Endothelial cell of umbilical vein (primary cell): ENCODE measurements at regions not wholly inside any gene's neighbourhood (a gene's known extent, or its start where the extent isn't known, plus 50 kb on each side); places are given as distances from the start of the nearest gene placed in this dataset.

Experiments
- BruUV-seq: library from RNA; stranded (reverse); fragments of 400-500 nt; replicated peaks from 2 replicates; lab custom pipeline; 2021; lab: Mats Ljungman, UMichigan
- CTCF ChIA-PET: fragments of 300-600, 350-600 bp; sonication (Branson Sonifier 250); formaldehyde crosslinking; loops from one replicate; lab custom pipeline; 2021; ENCODE audit warnings: antibody characterized with exemption, inconsistent platforms; lab: Charles Lee
- POLR2A ChIA-PET: fragments of 300-600, 350-600 bp; sonication (Branson Sonifier 250); formaldehyde crosslinking; loops from one replicate; lab custom pipeline; 2021; ENCODE audit warnings: antibody characterized with exemption, inconsistent platforms; lab: Charles Lee
- DNase-seq: peaks from one replicate; pipeline ENCODE4 v3.0.0-alpha.2; 2011; ENCODE audit warnings: low read depth, low spot score
- FAIRE-seq: peaks from 2 replicates; lab custom pipeline; 2011; peaks lifted over from hg19 to GRCh38; lab: Jason Lieb, UNC
- H2AFZ ChIP-seq: 2 replicates; pipeline ENCODE4 v1.6.0; 2012; ENCODE audit warnings: low read depth, low read length, control low read depth, inconsistent platforms
- H3K27ac ChIP-seq: 2 replicates; pipeline ENCODE4 v1.5.1; 2011; ENCODE audit warnings: low read depth, mild to moderate bottlenecking, control low read depth, low read length, moderate library complexity; ENCODE audit not compliant: insufficient read depth
- H3K27me3 ChIP-seq, 2 experiments: 2 replicates each; pipeline versions ENCODE4 v1.6.0 to v1.6.1; 2011; ENCODE audit warnings: low read length in 2 of 2, mixed read lengths in 1 of 2; ENCODE audit not compliant: control insufficient read depth in 2 of 2, insufficient read depth in 2 of 2
- H3K36me3 ChIP-seq, 2 experiments: 2 replicates in 1 of 2; 3 replicates in 1 of 2; pipeline ENCODE4 v1.5.1; 2011; ENCODE audit warnings: low read length in 2 of 2, mild to moderate bottlenecking in 1 of 2, moderate library complexity in 1 of 2; ENCODE audit not compliant: control insufficient read depth in 2 of 2, insufficient read depth in 2 of 2; ENCODE audit errors: extremely low read depth in 1 of 2
- H3K4me1 ChIP-seq: 3 replicates; pipeline ENCODE4 v1.5.1; 2011; ENCODE audit warnings: mild to moderate bottlenecking, low read length; ENCODE audit not compliant: control insufficient read depth, insufficient read depth; ENCODE audit errors: extremely low read depth
- H3K4me2 ChIP-seq: 2 replicates; pipeline ENCODE4 v1.6.1; 2011; ENCODE audit warnings: low read length, control low read depth, mixed read lengths; ENCODE audit not compliant: insufficient read depth
- H3K4me3 ChIP-seq, 3 experiments: fragments of 200-600 bp in 1 of 3; sonication (generic), shearing (Covaris generic) in 1 of 3; replicated peaks in 1 of 3; 2 replicates each; pipeline ENCODE4 v1.5.1; 2011 to 2016; ENCODE audit warnings: control low read depth in 3 of 3, low read length in 3 of 3, mild to moderate bottlenecking in 2 of 3, inconsistent platforms in 1 of 3, low read depth in 1 of 3, moderate library complexity in 1 of 3; ENCODE audit not compliant: insufficient read depth in 1 of 3
- H3K79me2 ChIP-seq: 2 replicates; pipeline ENCODE4 v1.6.0; 2012; ENCODE audit warnings: low read length, inconsistent platforms; ENCODE audit not compliant: control insufficient read depth, insufficient read depth
- H3K9ac ChIP-seq: replicated peaks from 2 replicates; pipeline ENCODE3; 2011; ENCODE audit warnings: low read length, control low read depth; ENCODE audit not compliant: insufficient read depth; ENCODE audit errors: extremely low read depth
- H3K9me1 ChIP-seq: replicated peaks from 3 replicates; pipeline ENCODE4 v1.6.0; 2011; ENCODE audit warnings: mild to moderate bottlenecking, low read length; ENCODE audit not compliant: control insufficient read depth, insufficient read depth; ENCODE audit errors: extremely low read depth
- H3K9me3 ChIP-seq: replicated peaks from 2 replicates; pipeline ENCODE4 v1.5.1; 2012; ENCODE audit warnings: low read length, inconsistent platforms; ENCODE audit not compliant: control insufficient read depth, insufficient read depth
- H4K20me1 ChIP-seq: replicated peaks from 2 replicates; pipeline ENCODE3; 2011; ENCODE audit warnings: mild to moderate bottlenecking, low read length; ENCODE audit not compliant: control insufficient read depth, insufficient read depth; ENCODE audit errors: extremely low read depth
- EZH2 ChIP-seq: IDR thresholded peaks from 2 replicates; pipeline ENCODE4 v1.6.1; 2012; ENCODE audit warnings: borderline replicate concordance, low read depth, mild to moderate bottlenecking, moderate library complexity, low read length, inconsistent platforms; ENCODE audit not compliant: severe bottlenecking
- FOS ChIP-seq: IDR thresholded peaks from 2 replicates; pipeline ENCODE4 v1.6.1; 2011; ENCODE audit warnings: mild to moderate bottlenecking, low read length, moderate library complexity, borderline replicate concordance; ENCODE audit not compliant: insufficient read depth
- GATA2 ChIP-seq: IDR thresholded peaks from 2 replicates; pipeline ENCODE4 v1.7.0; 2011; ENCODE audit warnings: low read depth, mild to moderate bottlenecking, moderate library complexity, mixed read lengths, low read length; ENCODE audit not compliant: insufficient read length, insufficient read depth
- JUN ChIP-seq: IDR thresholded peaks from 2 replicates; pipeline ENCODE4 v1.6.1; 2011; ENCODE audit warnings: borderline replicate concordance, low read depth; ENCODE audit not compliant: insufficient read length, insufficient read depth
- MYC ChIP-seq: IDR thresholded peaks from one replicate; pipeline ENCODE4 v1.6.1; 2011; ENCODE audit warnings: mild to moderate bottlenecking, low read depth, low read length
- POLR2A ChIP-seq: IDR thresholded peaks from 2 replicates; pipeline ENCODE4 v1.6.1; 2012; ENCODE audit warnings: low read depth, mild to moderate bottlenecking, control low read depth, low read length
- POLR2AphosphoS5 ChIP-seq: IDR thresholded peaks from 2 replicates; pipeline ENCODE4 v1.6.1; 2012; ENCODE audit warnings: low read depth, mild to moderate bottlenecking, control low read depth, low read length, moderate library complexity; ENCODE audit not compliant: insufficient read depth
- dilution Hi-C: fragments of 300-500 bp; cut with MboI; formaldehyde crosslinking; loops from one replicate; pipeline ENCODE4 v1.15.0; 2019; ENCODE audit warnings: low sequenced_read_pairs; ENCODE audit not compliant: extremely low pct_ligation_motif_present
- intact Hi-C: fragments of 100-400 bp; cut with micrococcal nuclease; formaldehyde crosslinking; loops from one replicate; pipeline ENCODE4 v1.10.0; 2022
- TF ChIP-seq, protein P1 (sequence below), 2 donors: IDR thresholded peaks; 1 replicate in 1 of 2; 2 replicates in 1 of 2; pipeline ENCODE4 v1.5.1; 2011; ENCODE audit warnings: low read length in 2 of 2, mild to moderate bottlenecking in 2 of 2, moderate library complexity in 2 of 2, control low read depth in 1 of 2, inconsistent platforms in 1 of 2, low read depth in 1 of 2; ENCODE audit not compliant: insufficient read depth in 1 of 2; ENCODE audit errors: extremely low read depth in 1 of 2
- TF ChIP-seq, protein P2 (sequence below): IDR thresholded peaks from 2 replicates; pipeline ENCODE4 v1.6.1; 2011; ENCODE audit not compliant: insufficient read depth, insufficient read length

DNA sequence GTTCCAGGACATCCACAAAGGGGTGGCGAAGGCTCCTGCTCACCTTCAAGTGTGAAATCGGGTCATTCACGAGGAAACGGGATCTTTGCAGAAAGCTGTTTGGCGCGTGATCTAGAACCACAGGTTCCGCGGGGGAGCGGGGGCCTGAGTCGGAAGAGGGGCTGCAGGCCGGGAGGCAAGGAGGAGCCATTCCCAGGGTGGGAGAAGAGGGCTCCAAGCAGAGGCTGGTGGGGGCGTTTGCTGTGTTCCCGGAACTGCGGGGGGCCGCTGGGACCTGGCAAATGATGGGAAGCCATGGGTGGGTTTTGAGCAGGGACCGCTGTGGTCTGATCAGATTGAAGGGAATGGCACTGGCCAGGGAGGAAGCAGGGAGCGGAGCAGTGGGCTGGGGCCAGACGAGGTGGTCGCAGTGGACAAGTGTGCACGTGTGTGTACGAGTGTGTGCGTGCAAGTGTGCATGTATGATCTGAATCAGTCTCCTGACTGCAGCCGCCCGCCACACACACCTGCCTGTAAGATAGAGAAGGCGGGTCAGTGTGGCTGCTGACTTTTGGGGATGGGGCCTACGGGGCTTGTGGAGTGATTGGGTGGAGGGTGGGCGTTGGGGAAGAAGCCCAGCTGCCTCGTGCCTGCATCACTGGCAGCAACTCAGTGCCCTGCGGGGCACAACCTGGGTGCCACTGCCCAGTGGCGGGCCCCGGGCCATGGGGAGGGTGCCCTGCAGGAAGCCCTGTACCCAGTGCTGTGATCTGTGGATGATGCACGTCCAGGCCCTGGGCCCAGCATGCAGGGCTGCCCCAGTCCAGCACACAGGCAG, 141.9 kb downstream of the KIF26A start:
- Histone ChIP-seq H3K4me2 (no peak overlapping the region), H2AFZ (no peak overlapping the region), H3K9me3 (no peaks in the 10 kb centered on the region), H3K4me1 (no peaks in the 10 kb centered on the region), H3K79me2 (no peaks in the 10 kb centered on the region), H3K9me1 (no peaks in the 10 kb centered on the region), H3K27me3 (no peaks in the 10 kb centered on the region), H3K9ac (no peak overlapping the region), H3K27ac (no peak overlapping the region), H3K36me3 (no peaks in the 10 kb centered on the region), H3K4me3 (no peak overlapping the region), H4K20me1 (no peaks in the 10 kb centered on the region)
- ChIA-PET POLR2A (no interaction called here), CTCF (no interaction called here)
- FAIRE-seq (no peak), DNase-seq (no peak)
- dilution Hi-C loops (no loop called here), intact Hi-C loops (no loop called here)
- TF ChIP-seq EZH2 (no peak), MYC (no peak), POLR2AphosphoS5 (no peak), POLR2A (no peak), GATA2 (no peak), JUN (no peak), FOS (no peak)
- TF ChIP-seq, protein P1, sequence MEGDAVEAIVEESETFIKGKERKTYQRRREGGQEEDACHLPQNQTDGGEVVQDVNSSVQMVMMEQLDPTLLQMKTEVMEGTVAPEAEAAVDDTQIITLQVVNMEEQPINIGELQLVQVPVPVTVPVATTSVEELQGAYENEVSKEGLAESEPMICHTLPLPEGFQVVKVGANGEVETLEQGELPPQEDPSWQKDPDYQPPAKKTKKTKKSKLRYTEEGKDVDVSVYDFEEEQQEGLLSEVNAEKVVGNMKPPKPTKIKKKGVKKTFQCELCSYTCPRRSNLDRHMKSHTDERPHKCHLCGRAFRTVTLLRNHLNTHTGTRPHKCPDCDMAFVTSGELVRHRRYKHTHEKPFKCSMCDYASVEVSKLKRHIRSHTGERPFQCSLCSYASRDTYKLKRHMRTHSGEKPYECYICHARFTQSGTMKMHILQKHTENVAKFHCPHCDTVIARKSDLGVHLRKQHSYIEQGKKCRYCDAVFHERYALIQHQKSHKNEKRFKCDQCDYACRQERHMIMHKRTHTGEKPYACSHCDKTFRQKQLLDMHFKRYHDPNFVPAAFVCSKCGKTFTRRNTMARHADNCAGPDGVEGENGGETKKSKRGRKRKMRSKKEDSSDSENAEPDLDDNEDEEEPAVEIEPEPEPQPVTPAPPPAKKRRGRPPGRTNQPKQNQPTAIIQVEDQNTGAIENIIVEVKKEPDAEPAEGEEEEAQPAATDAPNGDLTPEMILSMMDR (IDR thresholded peaks at IDR 0.05; ENCODE audit: extremely low read depth in 1 of 2, insufficient read depth in 1 of 2, low read depth in 1 of 2, low read length in 2 of 2) = no peak
- TF ChIP-seq, protein P2, sequence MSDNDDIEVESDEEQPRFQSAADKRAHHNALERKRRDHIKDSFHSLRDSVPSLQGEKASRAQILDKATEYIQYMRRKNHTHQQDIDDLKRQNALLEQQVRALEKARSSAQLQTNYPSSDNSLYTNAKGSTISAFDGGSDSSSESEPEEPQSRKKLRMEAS = no peak
- no TSS peak for BruUV-seq
